Islet of Langerhans (tissue), 1 donor: ENCODE measurements at regions not wholly inside any gene's neighbourhood (a gene's known extent, or its start where the extent isn't known, plus 50 kb on each side); places are given as distances from the start of the nearest gene placed in this dataset.
"Not testable (repeated sequence)": the region's sequence is repeated elsewhere in the genome, so short reads cannot be mapped to it uniquely, and the experiment has no call there.

Experiments used
- FAIRE-seq: peaks from one replicate; lab custom pipeline; 2011; peaks lifted over from hg19 to GRCh38; lab: Jason Lieb, UNC

DNA sequence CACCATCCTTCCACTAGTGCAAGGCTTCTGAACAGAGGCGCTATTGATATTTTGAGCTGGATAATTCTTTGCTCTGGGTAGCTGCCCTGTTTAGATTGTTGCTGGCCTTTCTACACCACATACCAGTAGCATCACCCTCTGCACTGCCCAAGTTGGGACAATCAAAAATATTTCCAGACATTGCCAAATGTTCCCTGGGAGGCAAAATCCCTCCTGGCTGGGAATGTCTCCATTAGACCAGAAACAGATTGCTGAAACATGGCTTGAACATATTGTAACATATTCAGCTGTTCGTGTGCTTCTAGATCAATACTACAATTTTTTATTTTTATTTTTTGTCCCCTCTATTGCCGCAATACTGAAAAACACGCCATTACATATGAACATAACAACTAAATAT, 174.6 kb downstream of the ABCA8 start:
- no peak for FAIRE-seq

DNA sequence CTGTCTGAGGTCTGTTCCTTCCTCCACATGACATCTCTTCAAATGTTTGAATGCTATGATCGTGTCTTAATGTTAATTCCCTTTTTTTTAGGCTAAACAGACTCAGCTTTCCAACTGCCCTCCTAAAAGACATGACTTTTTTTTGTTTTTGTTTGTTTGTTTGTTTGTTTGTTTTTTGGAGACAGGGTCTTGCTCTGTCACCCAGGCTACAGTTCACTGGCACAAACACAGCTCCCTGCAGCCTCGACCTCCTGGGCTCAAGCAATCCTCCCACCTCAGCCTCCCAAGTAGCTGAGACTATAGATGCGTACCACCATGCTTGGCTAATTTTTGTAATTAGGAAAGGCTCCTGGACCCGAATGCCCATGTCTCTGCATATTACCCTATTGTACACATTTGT, 176.5 kb downstream of the ABCA8 start:
- no peak for FAIRE-seq

- FAIRE-seq = no peak
Observed at GRCh38 chr17:68777856-68778694, 176.9 kb upstream of the FAM20A start.

GRCh38 chr17:68777243-68777855, 176.2 kb upstream of the FAM20A start:
- peak; percentile 87 for FAIRE-seq

DNA sequence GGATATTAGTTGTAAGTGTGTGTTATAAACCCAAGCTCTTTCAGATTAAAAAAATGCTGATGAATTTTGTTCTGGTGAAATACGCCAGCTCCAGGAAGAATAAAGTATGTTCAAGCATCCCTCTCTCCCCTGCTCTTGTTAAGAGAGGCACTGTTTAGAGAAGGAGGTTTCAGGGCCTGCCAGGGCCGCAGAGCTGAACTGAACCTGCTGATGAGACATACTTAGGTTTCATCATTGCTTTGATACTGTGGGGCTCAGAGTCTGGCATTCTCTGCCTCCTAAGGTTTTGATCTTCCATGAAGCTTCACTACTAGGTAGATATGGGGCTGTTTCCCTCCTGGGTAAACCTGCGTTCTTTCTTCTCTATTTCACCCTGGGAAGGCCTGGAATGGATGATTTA, 175.3 kb upstream of the FAM20A start:
- FAIRE-seq = no peak

DNA sequence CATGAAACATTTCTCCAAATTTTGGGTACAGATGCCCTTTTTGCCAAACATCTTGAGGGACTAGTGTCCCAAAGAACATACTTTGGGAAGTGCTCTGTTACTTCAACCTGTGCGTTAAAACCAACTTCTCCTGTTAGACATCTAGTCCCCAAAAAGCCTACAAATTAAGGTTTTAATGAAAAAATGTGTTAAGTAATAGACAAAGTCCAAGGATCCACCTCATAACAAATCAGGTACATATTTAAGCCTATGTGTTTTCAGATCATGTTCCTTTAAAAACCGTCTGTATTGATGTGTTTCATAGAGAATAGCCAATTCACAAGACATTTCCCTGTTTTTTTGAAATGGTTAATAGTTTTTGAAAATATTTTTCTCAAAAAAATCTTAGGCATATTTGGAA, 174.8 kb upstream of the FAM20A start:
- FAIRE-seq = no peak

GRCh38 chr17:68775318-68775717, 174.2 kb upstream of the FAM20A start:
- no peak for FAIRE-seq

GRCh38 chr17:68771867-68772515, 170.8 kb upstream of the FAM20A start:
- no peak for FAIRE-seq

GRCh38 chr17:68768804-68769203, 167.6 kb upstream of the FAM20A start:
- no peak for FAIRE-seq

- no peak for FAIRE-seq
Observed at GRCh38 chr17:68766640-68767039, 165.5 kb upstream of the FAM20A start.

DNA sequence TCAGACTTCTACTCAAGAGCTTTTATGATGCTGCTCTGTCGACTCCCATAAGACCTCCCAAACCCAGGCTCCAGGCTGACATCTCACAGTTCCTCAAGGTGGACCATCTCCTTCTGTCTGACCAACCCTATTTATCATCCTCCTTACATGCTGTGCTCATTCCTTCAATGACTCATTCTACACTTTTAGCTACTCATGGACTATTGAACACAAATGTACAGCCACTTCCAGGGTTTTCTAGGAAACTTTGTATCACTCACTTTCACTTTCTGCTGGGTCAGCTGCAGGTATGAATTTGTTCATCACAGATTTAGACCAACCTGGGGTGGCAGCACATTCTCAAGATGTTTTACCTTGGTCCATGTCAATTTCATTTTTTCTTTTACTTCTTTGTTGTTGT, 162.4 kb upstream of the FAM20A start:
- FAIRE-seq = no peak

DNA sequence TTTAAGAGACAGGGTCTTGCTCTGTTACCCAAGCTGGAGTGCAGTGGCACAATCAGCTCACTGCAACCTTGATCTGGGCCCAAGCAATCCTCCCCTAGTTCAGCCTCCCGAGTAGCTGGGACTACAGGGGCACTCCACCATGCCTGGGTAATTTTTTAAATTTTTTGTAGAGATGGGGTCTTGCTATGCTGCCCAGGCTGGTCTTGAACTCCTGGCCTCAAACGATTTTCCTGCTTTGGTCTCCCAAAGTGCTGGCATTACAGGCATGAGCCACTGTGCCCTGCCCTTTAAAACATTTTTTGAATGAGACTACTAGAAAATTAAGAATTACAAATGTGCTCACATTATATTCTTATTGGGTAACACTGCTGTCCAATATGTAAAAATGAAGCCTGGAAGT, 161.7 kb upstream of the FAM20A start:
- FAIRE-seq = no peak

- FAIRE-seq = no peak
Observed at GRCh38 chr17:68760141-68760475, 158.9 kb upstream of the FAM20A start.

DNA sequence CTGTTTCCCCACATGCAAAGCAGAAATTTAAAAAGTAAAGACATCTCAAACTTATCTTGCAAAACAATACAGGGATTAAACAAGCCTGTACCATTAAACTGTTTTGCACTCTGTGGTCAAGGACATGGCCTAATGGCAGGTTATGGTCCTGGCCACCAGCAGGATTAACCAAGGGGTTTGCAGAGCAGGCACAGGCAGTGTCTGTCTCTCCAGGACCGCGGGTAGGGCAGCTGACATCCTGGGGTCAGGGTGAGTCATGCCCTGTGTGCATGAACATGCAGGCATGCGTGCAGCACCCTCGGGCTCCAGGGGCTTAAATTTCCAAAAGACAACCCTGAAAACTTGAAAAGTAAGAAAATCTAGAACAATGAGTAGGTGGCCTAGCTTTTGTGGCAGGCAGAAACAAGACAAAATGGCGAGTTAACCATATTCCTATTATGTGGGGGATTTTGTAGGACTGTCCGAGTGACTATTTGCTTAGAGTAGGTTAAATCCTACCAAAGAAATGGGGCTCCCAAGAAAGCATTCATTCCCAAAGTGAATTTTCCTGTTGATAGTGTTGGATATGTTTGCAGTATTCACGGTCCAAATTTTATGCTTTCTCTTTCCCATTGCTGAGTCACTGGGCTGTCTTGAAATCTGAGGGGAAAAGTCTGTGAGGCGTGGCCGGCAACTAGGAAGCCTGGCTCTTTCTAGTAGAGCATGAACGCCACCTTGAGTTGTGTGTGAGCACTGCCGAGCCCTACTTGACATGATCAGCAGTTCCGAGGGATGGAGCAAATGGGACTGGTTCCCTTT, 158.4 kb upstream of the FAM20A start:
- peak; percentile 65 for FAIRE-seq

DNA sequence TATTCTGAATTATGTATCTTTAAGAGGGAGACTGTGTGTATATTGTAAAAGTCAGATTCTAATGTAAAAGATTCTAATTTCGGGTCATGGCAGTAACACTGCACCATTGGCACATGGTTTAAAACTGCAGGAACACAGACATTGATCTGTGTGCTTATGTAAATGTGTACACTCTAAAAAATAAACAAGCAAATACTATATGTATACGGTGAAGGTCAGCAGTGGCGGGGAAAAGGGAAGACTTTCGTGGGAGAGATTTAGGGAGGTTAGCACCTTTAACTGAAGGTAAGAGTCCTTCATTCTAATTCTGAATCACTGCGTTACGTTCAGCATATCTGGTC, 157.8 kb upstream of the FAM20A start:
- no peak for FAIRE-seq

DNA sequence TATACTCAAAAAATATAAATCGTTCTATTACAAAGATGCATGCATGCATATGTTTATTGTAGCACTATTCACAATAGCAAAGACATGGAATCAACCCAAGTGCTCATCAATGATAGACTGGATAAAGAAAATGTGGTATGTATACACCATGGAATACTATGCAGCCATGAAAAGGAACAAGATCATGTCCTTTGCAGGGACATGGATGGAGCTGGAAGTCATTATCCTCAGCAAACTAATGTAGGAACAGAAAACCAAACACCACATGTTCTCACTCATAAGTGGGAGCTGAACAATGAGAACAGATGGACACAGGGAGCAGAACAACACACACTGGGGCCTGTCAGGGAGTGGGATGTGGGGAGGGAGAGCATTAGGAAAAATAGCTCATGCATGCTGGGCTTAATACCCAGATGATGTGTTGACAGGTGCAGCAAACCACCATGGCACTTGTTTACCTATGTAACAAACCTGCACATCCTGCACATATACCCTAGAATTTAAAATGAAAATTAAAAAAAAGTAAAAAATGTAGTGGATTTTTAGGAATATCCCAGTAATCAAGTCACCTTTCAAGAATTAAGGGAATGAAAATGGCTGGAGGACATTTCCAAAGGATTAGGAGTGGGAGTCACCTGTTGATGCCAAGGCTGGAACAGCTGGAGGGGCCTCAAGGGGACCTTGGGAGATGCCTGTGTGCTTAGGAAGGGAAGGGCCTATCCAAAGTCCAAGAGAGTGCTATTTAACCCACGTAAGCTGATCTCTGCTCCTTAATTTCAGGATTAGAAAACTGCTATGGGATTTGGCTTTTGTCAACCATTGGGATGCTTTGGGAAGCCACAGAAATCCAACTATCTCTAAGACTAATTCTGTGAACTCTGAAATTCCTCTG, 156.9 kb upstream of the FAM20A start:
- not testable (repeated sequence) for FAIRE-seq

DNA sequence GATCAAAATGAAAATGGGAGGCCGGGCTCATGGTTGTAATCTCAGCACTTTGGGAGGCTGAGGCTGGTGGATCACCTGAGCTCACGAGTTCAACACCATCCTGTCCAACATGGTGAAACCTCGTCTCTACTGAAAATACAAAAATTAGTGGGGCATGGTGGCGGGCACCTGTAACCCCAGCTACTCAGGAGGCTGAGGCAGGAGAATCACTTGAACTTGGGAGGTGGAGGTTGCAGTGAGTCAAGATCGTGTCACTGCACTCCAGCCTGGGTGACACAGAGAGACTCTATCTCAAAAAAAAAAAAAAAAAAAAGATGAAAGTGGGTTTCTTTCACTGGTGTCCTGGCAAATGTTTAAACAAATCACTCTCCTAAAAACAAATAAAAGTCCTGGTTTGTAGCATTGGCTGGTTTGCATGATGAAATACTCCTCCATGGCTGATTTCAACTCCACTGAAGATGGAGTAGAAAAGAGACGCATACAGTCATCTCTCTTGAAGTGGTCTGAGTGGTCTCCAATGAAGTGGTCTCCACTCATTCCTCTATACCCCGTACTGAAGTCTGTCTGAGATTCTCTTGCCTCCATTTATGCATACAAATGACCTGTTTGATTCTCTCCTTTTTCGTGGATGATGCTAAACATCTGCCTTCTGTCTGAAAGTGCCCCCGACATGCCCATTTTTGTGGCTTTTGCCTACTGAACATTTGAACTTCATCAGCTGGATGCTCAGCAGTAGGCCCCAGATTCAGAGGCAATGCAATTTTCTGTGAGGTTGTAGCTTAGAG, 153.0 kb upstream of the FAM20A start:
- FAIRE-seq = no peak

- FAIRE-seq = no peak
Observed at GRCh38 chr17:68750208-68750562, 149.0 kb upstream of the FAM20A start.

GRCh38 chr17:68749349-68750207, 148.4 kb upstream of the FAM20A start:
- FAIRE-seq = no peak

DNA sequence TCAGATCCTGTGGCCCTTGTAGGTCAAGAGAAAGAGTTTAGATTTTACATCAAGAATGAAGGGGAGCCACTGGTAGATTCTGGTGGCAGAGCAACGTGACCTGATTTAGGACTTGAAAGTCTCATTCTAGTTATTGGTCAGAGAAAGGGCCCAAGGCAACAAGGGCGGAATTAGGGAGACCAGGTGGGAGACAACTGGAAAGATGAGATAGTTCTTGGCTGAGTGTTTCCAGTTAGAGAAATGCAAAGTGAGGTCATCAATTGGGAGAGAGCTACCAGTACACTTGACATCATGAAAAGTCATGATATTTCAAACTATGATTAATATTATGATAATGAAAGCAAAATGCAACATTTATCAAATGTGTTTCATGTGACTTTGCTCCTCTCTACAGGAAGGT, 147.2 kb upstream of the FAM20A start:
- no peak for FAIRE-seq
